ENCODE measurements at regions not wholly inside any gene's neighbourhood (a gene's known extent, or its start where the extent isn't known, plus 50 kb on each side); places are given as distances from the start of the nearest gene placed in this dataset.

DNA sequence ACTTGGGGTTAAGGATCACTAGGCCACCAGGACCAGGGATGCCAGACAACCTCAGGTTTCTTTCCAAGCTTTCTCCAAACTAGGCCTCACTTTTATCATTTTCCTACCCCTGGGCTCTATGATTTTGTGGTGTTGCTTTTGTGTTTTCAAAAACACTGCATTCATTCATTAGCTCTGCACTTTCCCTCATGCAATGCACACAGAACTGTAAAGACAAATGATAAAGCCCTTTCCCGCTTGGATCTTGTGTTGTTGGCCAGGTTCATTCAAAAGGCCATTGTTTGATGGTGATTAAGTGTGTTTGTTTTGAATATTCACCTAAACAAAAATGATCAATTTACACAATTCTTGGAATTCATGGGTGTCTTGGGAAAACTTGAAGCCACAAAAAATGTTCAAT, 210.7 kb upstream of the TNP1 start:
- Histone ChIP-seq H3K4me2 (no peak overlapping the region), H3K9me3 (peaks cover 7% of the 10 kb centered on the region), H3K27ac (no peak overlapping the region), H3K36me3 (no peaks in the 10 kb centered on the region), H3K4me1 (no peaks in the 10 kb centered on the region), H3K9ac (no peak overlapping the region), H4K20me1 (no peaks in the 10 kb centered on the region), H3K4me3 (no peak overlapping the region), H3K27me3 (no peaks in the 10 kb centered on the region)
- no peak for TF ChIP-seq Cebpa-rat (IDR thresholded peaks at IDR 0.05)

DNA sequence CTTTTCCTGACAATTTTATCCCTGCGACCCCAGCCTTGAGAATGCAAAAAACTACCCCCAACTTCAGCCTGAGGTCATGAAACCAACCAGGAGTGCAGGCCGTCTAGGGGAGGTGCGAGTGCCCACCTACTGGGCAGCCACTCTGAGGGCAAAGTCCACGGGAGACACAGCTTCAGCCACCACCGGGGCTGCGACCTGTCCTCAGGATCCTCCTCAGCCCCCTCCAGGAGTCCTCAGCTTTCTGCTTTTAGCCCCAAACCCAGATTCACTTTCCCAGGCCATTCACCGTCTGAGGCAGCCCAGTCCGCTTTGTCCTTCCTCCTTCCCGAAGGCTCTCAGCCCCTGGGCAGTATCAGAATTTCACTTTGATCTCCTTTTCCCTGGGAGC, 210.2 kb upstream of the TNP1 start:
- Histone ChIP-seq H3K9ac (no peak overlapping the region), H3K27ac (no peak overlapping the region), H4K20me1 (no peaks in the 10 kb centered on the region), H3K9me3 (peaks cover 7% of the 10 kb centered on the region), H3K4me2 (no peak overlapping the region), H3K4me1 (no peaks in the 10 kb centered on the region), H3K4me3 (no peak overlapping the region), H3K36me3 (no peaks in the 10 kb centered on the region), H3K27me3 (no peaks in the 10 kb centered on the region)
- TF ChIP-seq Cebpa-rat (IDR thresholded peaks at IDR 0.05): no peak

DNA sequence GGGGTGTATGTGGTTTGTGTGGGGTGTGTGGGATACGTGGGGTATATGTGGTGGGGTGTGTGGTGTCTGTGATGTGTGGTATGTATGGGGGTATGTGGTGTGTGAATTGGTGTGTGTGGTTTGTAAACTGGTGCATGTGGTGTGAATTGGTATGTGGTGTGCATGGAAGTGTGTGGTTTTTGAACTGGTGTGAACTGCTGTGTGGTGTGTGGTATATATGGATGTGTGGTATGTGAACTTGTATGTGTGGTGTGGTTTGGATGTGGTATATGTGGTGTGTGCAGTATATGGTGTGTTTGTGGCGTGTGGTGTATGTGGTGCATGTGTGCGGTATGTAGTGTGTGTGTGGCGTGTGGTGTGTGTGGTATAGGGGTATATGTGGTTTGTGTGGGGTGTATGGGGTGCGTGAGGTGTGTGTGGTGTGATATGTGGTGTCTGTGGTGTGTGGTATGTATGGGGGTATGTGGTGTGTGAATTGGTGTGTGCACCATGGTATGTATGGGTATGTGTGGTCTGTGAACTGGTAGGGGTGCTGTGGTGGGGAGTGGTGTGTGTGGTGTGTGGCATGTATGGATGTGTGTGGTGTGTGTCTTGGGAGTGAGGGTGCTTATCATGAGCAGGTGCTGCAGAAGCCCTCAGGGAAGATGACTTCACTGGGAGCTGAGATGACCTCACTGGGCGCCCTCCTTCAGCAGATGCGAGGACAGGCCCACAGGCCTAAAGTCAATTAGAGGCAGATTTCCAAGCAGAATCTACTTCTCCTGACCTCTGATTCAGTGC, 209.6 kb upstream of the TNP1 start:
- no peaks in the 10 kb centered on the region for H3K36me3 ChIP-seq
- no peaks in the 10 kb centered on the region for H3K27me3 ChIP-seq
- no peak for TF ChIP-seq Cebpa-rat (IDR thresholded peaks at IDR 0.05)
- peaks cover 7% of the 10 kb centered on the region for H3K9me3 ChIP-seq
- H3K4me2 ChIP-seq: no peak overlapping the region
- no peaks in the 10 kb centered on the region for H4K20me1 ChIP-seq
- no peak overlapping the region for H3K4me3 ChIP-seq
- H3K4me1 ChIP-seq: no peaks in the 10 kb centered on the region
- H3K27ac ChIP-seq: no peak overlapping the region
- no peak overlapping the region for H3K9ac ChIP-seq

DNA sequence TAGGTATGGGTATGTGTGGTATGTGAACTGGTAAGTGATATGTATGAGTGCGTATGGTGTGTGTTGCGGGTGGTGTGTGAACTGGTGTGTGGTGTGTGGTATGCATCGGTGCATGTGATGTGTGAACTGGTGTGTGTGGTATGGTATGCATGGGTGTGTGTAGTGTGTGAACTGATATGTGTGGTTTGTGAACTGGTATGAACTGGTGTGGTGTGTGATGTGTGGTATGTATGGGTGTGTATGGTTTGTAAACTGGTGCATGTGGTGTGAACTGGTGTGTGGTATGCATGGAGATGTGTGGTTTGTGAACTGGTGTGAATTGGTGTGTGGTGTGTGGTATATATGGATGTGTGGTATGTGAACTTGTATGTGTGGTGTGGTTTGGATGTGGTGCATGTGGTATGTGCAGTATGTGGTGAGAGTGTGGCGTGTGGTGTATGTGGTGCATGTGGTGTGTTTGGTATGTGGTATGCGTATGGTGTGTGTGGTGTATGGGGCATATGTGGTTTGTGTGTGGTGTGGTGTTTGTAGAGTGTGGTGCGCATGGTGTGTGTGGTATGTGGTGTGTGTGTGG, 208.9 kb upstream of the TNP1 start:
- Histone ChIP-seq H3K27me3 (no peaks in the 10 kb centered on the region), H3K4me3 (no peak overlapping the region), H3K4me1 (no peaks in the 10 kb centered on the region), H3K9me3 (peaks cover 7% of the 10 kb centered on the region), H3K27ac (no peak overlapping the region), H3K4me2 (no peak overlapping the region), H3K9ac (no peak overlapping the region), H4K20me1 (no peaks in the 10 kb centered on the region), H3K36me3 (no peaks in the 10 kb centered on the region)
- no peak for TF ChIP-seq Cebpa-rat (IDR thresholded peaks at IDR 0.05)

DNA sequence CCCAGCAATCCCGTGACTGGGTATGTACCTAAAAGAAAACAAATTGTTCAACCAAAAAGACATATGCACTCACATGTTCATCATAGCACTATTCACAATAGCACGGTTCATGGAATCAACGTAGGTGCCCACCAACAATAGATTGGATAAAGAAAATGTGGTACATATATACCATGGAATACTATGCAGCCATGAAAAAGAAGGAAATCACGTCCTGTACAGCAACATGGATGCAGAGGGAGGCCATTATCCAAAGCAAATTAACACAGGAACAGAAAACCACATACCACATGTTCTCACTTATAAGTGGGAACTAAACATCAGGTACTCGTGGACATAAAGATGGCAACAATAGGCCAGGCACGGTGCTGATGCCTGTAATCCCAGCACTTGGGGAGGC, 207.9 kb upstream of the TNP1 start:
- Histone ChIP-seq H3K4me2 (no peak overlapping the region), H3K4me1 (no peaks in the 10 kb centered on the region), H3K27me3 (no peaks in the 10 kb centered on the region), H3K9ac (no peak overlapping the region), H3K27ac (no peak overlapping the region), H3K4me3 (no peak overlapping the region), H3K36me3 (no peaks in the 10 kb centered on the region), H4K20me1 (no peaks in the 10 kb centered on the region), H3K9me3 (peaks cover 7% of the 10 kb centered on the region)
- TF ChIP-seq Cebpa-rat (IDR thresholded peaks at IDR 0.05): no peak

DNA sequence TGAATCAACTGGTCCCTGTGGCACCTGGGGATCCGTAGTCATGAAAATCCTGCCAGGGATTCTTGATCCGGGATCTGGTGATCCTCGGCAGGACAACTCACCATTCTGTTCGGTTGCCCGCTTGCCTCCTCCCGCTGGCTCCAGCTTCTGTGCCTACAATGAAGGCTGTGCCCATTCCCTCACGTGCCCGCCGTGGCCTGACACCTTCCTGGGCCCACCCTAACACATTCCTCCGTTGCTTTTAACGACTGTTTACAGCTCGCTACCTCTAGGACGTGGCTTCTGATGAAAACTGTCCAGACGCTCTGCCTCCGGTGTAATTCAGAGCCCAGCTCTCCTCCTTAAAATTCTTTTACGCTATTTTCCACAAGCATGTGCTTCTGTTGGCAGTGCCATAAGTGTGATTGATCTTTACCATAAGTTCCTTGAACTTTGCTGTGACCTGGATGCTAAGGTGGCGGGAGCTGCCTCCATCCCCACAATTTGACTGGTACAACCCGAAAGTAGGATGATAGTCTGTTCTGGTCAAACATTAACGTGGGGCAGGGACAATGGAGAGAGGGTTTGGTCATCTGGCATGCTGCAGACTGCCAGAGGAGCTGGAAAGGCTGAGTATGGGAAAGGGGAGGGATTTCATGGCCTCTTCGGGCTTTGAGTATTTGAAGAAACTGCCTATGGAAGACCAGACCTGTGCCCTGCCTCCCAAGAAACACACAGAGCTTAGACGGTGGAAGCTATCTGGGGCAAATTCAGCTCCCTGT, 206.8 kb upstream of the TNP1 start:
- H3K9ac ChIP-seq: no peak overlapping the region
- H3K4me2 ChIP-seq: no peak overlapping the region
- no peak overlapping the region for H3K4me3 ChIP-seq
- H3K9me3 ChIP-seq: peaks cover 7% of the 10 kb centered on the region
- no peak for TF ChIP-seq Cebpa-rat (IDR thresholded peaks at IDR 0.05)
- no peaks in the 10 kb centered on the region for H3K27me3 ChIP-seq
- no peaks in the 10 kb centered on the region for H4K20me1 ChIP-seq
- H3K4me1 ChIP-seq: no peaks in the 10 kb centered on the region
- H3K27ac ChIP-seq: no peak overlapping the region
- H3K36me3 ChIP-seq: no peaks in the 10 kb centered on the region

DNA sequence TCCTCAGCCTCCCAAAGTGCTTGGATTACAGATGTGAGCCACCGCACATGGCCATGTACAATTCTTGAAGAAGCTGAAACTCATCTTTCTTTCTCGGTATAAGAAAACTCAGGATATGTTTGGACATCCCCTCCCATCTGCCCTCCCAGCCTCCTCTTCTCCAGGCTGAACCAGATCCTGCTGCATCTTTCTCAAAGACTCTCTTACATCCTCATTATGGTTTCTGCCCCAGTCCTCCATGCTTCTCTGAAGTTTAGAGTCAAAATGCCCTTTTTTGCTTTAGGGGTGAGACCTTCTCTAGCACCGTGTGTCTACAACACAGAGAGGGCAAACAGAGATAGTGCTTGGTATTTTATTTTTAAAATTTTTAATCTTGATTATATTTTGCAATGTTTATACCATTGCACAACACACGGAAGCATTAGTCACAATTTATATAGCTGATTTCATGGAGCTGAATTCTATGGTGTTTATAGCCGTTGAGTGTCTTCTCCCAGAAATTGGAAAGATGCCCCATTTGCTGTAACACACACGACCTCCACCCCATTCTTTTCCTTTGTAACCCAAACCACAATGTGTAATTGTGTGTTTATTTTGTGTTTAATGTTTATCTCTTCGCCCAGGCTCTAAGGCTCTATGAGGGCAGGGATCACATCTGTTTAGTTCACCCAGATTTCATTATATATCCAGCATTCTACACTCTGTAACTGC, 206.0 kb upstream of the TNP1 start:
- peaks cover 7% of the 10 kb centered on the region for H3K9me3 ChIP-seq
- no peak overlapping the region for H3K4me3 ChIP-seq
- no peaks in the 10 kb centered on the region for H3K4me1 ChIP-seq
- H3K27me3 ChIP-seq: no peaks in the 10 kb centered on the region
- H3K9ac ChIP-seq: no peak overlapping the region
- no peak overlapping the region for H3K27ac ChIP-seq
- no peaks in the 10 kb centered on the region for H3K36me3 ChIP-seq
- H4K20me1 ChIP-seq: no peaks in the 10 kb centered on the region
- no peak overlapping the region for H3K4me2 ChIP-seq
- TF ChIP-seq Cebpa-rat (IDR thresholded peaks at IDR 0.05): no peak

DNA sequence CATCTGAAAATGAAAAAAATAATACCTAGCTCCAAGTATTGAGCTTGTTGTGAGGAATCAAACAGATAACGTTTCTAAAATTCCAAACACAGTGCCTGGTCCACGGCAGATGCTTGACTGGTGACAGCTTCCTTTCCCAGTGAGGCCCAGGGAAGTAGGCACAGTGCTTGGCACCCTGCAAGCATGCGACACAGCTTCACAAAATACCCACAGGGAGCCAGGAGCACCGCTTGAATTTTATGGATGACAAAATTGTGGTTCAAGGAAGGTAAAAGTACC, 205.1 kb upstream of the TNP1 start:
- Histone ChIP-seq H3K9ac (no peak overlapping the region), H3K4me1 (no peaks in the 10 kb centered on the region), H3K4me3 (no peak overlapping the region), H4K20me1 (no peaks in the 10 kb centered on the region), H3K4me2 (no peak overlapping the region), H3K27ac (no peak overlapping the region), H3K9me3 (peaks cover 7% of the 10 kb centered on the region), H3K27me3 (no peaks in the 10 kb centered on the region), H3K36me3 (no peaks in the 10 kb centered on the region)
- no peak for TF ChIP-seq Cebpa-rat (IDR thresholded peaks at IDR 0.05)

DNA sequence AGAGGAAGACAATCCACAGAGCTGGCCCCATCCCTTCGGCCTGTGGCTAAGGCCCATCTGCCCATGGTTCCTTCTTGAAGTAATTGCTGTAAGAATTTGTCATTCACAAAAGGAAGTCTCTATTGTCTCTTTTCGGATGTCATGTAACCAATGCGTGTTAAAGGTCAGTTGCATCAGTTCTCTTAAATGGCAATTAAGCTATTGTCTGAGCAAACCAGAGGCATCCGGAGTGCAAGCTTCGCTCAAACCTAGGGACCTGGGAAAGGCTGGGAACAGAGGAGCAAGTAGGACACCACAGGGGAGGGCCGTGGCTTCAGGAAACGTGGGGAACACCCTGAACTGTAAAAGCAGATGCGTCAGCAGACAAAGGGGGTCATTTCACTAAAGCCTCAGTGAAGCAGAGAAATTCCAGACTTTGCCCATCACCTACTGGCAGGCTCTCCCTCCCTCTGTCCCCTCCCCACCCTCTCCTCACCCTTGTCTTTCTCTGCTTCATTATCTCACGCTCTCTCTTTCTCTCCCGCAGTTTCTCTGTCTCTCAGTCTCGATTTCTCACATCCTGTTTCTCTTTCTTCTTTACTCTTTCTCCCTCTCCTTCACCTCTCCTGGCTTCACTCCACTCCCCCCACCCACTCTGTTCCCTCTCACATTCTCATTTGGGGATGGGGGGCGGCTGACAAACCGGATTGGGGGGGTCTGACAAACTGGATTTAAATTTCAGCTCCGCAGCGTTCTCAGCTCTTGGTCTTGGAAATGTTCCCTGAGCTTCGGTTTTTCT, 204.6 kb upstream of the TNP1 start:
- Histone ChIP-seq H3K4me3 (no peak overlapping the region), H3K4me2 (no peak overlapping the region), H3K27ac (no peak overlapping the region)

More for the DNA sequence above, 204.6 kb upstream of the TNP1 start:
- TF ChIP-seq Cebpa-rat (IDR thresholded peaks at IDR 0.05): no peak
- Histone ChIP-seq H3K9ac (no peak overlapping the region), H3K9me3 (peaks cover 7% of the 10 kb centered on the region), H4K20me1 (no peaks in the 10 kb centered on the region), H3K4me1 (peaks cover 4% of the 10 kb centered on the region; the same call in 1 of the 2 replicates), H3K36me3 (no peaks in the 10 kb centered on the region), H3K27me3 (no peaks in the 10 kb centered on the region)
